Stimulated activated CD4-positive, alpha-beta T cell treated with anti-CD3 and anti-CD28 coated beads, Interleukin-2, amount 100 ng/mL, for 4 hours (primary cell): ENCODE measurements at regions not wholly inside any gene's neighbourhood (a gene's known extent, or its start where the extent isn't known, plus 50 kb on each side); places are given as distances from the start of the nearest gene placed in this dataset.

ENCODE experiments used
- DNase-seq: peaks from one replicate; pipeline ENCODE4 v3.0.0-alpha.2; 2020; ENCODE audit warnings: low read depth

GRCh38 chr7:386385-386784 is 96.4 kb downstream of the FOXL3 start:
- DNase-seq: no peak

DNA sequence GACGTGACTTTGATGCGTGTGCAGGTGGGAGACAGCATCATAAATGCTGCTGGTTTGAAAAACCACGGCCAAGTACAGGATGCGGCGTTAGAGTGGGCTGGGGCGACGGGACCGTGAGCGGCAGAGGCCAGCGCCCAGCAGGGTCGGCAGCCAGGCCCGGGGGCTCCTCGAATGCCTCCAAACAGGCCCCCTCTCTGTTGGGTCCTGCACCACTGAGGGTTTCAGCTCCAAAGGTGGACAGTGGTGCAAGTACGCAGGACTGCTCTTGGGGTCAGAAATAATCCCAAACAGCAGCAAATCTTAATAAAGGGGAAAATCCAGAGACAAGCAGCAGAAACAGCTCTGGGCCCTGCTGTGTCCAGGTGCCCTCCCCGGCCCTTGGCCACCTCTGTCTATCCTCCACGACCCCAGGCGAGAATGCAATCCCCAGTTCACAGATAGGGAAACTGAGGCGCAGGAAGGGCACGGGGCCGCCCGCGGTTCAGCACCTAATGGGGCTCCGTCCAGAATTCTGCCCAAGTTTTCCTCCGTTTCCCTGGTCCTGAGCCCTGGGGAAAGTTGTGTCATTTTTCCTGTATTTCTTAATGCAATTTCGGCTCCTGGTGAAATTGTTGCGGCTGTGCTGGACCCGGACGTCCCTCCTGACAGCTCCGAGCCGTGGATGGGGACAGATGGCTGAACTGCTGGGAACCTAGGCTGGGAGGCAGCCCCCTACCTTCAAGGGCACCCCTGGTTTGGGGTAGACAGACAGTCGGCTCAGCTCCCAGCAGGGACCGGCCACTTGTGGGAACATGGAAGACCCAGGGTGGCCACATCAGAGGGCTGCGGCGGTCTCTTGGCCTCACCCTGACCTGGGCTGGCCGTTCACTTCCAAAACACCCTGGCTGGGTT is 97.4 kb downstream of the FOXL3 start:
- no peak for DNase-seq

GRCh38 chr7:388023-388960 is 98.3 kb downstream of the FOXL3 start:
- no peak for DNase-seq

GRCh38 chr7:388961-389701 is 99.2 kb downstream of the FOXL3 start:
- DNase-seq: no peak

GRCh38 chr7:389911-390601 is 100.1 kb downstream of the FOXL3 start:
- no peak for DNase-seq

- DNase-seq: no peak
Measured at GRCh38 chr7:390761-391410, 100.9 kb downstream of the FOXL3 start.

GRCh38 chr7:391411-391951 is 101.5 kb downstream of the FOXL3 start:
- no peak for DNase-seq

GRCh38 chr7:391961-392524 is 102.1 kb downstream of the FOXL3 start:
- DNase-seq: no peak

GRCh38 chr7:392822-393221 is 102.9 kb downstream of the FOXL3 start:
- no peak for DNase-seq

DNA sequence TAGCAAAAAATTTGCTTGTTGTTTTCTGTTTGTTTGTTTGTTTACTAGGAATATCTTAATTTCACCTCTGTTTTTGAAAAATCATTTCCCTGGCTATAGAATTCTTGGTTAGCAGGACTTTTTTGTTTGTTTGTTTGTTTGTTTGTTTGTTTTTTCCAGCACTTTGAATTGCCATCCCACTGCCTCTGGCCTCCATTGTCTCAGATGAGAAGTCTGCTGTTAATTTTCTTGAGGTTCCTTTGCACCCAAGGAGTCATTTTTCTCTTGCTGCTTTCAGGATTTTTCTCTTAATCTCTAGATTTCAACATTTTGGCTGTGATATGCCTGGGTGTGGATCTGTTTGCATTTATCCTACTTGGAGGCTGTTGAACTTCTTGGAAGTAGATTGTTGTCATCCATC is 105.7 kb downstream of the FOXL3 start:
- no peak for DNase-seq

GRCh38 chr7:398888-399287 is 108.9 kb downstream of the FOXL3 start:
- DNase-seq: no peak

GRCh38 chr7:400901-401485 is 111.0 kb downstream of the FOXL3 start:
- no peak for DNase-seq

- no peak for DNase-seq
Measured at GRCh38 chr7:401495-401894, 111.5 kb downstream of the FOXL3 start.

DNA sequence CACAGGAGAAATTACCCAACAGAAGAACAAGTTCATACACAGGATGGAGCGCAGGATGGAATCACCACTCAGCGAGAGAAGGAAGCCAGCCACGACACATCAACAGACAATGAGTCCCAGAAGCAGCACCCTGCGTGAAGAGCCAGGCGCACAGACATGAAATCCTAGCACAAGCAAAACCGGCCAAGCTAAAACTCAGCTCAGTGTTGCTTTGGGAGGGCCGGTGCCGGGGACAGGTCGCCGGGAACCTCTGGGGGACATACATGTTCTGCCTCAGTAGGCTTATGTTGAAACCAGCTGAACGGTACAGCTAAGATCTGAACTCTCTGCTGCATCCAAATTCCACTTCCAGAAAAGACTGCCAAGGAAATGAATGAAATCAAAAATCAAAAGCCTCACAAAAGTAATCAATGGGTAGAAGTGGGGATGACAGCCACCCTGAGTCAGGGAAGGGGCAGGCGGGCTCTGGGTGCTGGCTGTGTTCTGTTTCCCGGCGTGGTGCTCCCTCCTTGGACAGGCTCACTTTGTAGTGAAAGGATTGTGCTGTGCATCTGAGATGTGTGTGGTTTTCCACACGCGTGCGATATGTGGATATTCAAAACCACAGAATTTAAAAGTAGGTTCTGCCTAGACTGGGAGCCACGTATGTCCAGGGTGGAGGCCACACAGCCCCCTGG is 114.7 kb downstream of the PDGFA start:
- no peak for DNase-seq

DNA sequence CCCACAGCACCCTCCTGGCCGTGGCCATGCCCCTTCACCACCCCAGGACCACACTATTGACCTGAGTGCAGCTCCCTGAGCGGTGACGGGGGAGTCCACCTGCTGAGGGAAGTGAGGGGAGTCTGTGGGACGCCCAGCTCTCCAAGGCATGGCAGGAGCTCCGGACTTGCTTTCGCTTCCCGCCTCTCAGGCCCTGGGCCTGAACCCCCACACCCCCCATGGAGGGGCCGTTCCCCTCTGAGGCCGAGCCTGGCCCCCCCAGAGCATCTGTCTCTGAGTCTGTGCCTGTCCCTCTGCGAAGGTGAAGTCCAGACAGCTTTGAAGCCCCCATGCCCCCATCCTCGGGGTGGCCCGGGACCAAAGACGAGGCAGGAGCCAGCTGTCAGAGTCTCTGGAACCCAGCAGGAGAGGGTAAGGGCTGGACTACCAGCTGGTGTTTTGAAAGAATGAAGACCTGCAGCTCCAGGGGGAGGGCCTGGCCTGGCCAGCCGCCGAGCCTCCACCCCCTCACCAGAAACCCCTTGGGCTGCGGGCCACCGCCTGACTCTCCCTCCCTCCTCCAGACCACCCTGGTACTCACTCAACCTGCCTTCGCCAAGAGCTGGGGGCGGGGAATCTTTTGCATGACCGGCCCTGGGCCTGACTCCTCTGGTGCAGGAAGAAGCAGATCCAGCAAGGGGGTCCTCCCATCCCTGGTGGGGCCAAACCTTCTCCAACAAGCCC is 114.0 kb downstream of the PDGFA start:
- no peak for DNase-seq

DNA sequence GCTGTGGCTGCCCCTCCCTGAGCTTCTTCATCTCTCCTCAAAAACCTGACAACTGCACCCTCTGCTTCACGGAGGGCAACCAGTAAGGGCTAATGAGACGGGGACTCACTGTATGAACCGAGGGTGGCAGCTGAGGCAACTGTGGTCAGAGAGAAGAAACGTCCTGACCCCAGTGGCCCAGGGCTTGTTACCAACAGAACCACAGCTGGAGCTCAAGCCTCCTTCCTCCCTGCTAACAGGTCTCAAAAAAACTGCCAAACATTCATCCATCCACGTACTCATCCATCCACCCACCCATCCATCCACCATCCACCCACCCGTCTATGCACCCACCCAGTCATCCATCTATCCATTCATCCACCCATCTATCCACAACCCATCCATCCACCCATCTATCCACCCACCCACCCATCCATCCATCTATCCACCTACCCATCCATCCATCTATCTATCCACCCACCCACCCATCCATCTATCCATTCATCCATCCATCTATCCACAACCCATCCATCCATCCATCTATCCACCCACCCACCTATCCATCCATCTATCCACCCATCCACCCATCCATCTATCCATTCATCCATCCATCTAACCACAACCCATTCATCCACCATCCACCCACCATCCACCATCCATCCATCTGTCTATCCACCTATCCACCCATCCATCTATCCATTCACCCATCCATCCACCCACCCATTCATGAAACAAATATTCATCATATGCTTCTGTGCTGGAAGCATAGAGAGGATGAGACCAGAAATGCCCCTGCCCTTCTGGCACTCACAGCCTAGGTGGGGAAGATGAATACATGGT is 111.7 kb downstream of the PDGFA start:
- no peak for DNase-seq

GRCh38 chr7:408751-409311 is 110.8 kb downstream of the PDGFA start:
- no peak for DNase-seq
